ENCODE measurements at regions not wholly inside any gene's neighbourhood (a gene's known extent, or its start where the extent isn't known, plus 50 kb on each side); places are given as distances from the start of the nearest gene placed in this dataset.
"Not testable (repeated sequence)": the region's sequence is repeated elsewhere in the genome, so short reads cannot be mapped to it uniquely, and the experiment has no call there.

- TF ChIP-seq CTCF, EP300, POLR2A (IDR thresholded peaks at IDR 0.05): not testable (repeated sequence)
These were observed 156.2 kb upstream of the GIMD1 start for GRCh38 chr4:106524772-106525171.

Measured in upper lobe of left lung (tissue), 4 donors.